Adrenal gland (tissue), 9 donors: ENCODE measurements at regions not wholly inside any gene's neighbourhood (a gene's known extent, or its start where the extent isn't known, plus 50 kb on each side); places are given as distances from the start of the nearest gene placed in this dataset.

ENCODE experiments used
- DNase-seq, 7 donors: peaks; one replicate each; pipeline ENCODE4 v3.0.0-alpha.2; 2019 to 2020
- H3K27ac ChIP-seq, 5 donors: fragments of 200-600 bp; sonication (generic) in 4 of 5; 1 replicate in 3 of 5; 2 replicates in 2 of 5; pipeline versions ENCODE4 v1.5.1 to v1.8.0; 2016 to 2020; ENCODE audit warnings: mild to moderate bottlenecking in 1 of 5
- H3K27me3 ChIP-seq: fragments of 200-600 bp; 2 replicates; pipeline ENCODE4 v1.8.0; 2021
- H3K36me3 ChIP-seq, 2 donors: fragments of 200-600 bp; replicated peaks in 1 of 2; 1 replicate in 1 of 2; 2 replicates in 1 of 2; pipeline versions ENCODE4 v1.5.1 to v1.8.0; 2018 to 2022
- H3K4me1 ChIP-seq, 2 donors: fragments of 200-600 bp; replicated peaks in 1 of 2; 1 replicate in 1 of 2; 2 replicates in 1 of 2; pipeline versions ENCODE4 v1.5.1 to v1.8.0; 2018 to 2021
- H3K4me3 ChIP-seq, 4 donors: fragments of 200-600 bp; sonication (generic) in 3 of 4; one replicate each; pipeline ENCODE4 v1.5.1; 2016 to 2018
- H3K9me3 ChIP-seq, 3 donors: fragments of 200-600 bp; sonication (generic) in 1 of 3; replicated peaks in 1 of 3; 1 replicate in 2 of 3; 2 replicates in 1 of 3; pipeline versions ENCODE4 v1.5.1 to v1.8.0; 2016 to 2021
- POLR2A ChIP-seq, 2 donors: fragments of 450-650 bp; IDR thresholded peaks; one replicate each; pipeline ENCODE4 v1.6.1; 2017; ENCODE audit warnings: antibody characterized with exemption in 2 of 2, mild to moderate bottlenecking in 2 of 2, moderate library complexity in 1 of 2
- WGBS, 4 donors: extraction: QIAGEN DNeasy Blood & Tissue Kit in 2 of 4; methylation state at CpG; one replicate each; pipeline versions ENCODE4 v1.1.5 to v1.1.7; 2013 to 2017; 5-methylcytosine and 5-hydroxymethylcytosine counted together
- intact Hi-C, 2 donors: fragments of 100-400 bp; cut with DNase I; formaldehyde crosslinking; loops; one replicate each; pipeline versions ENCODE4 v1.14.1 to v1.15.0; 2022 to 2023
- small RNA-seq, 2 donors: library from RNA; depleted of rRNA; stranded (forward); fragments of <200 nt; gene quantifications; one replicate each; pipeline ENCODE3, GENCODE V24; 2016
- TF ChIP-seq, protein P1 (sequence below), 6 experiments: fragments of 450-650 bp in 4 of 6; fragments of 200-600 bp in 2 of 6; sonication (generic) in 1 of 6; IDR thresholded peaks; 1 replicate in 5 of 6; 2 replicates in 1 of 6; pipeline versions ENCODE4 v1.5.1 to v1.8.0; 2016 to 2021; ENCODE audit warnings: antibody characterized with exemption in 6 of 6, mild to moderate bottlenecking in 2 of 6, moderate library complexity in 1 of 6
- donor health status: healthy with polysubstance abuse.
- donor health status: Bipolar disorder and iron deficiency.
- donor health status: DM: yes; HTN: yes; CAD: no.
- donor health status: DM: no; HTN: no; CAD: no.
- donor health status: DM: no; HTN: no; CAD: no.

- intact Hi-C loops, result no loop called here
- Histone ChIP-seq H3K4me1 (no peaks in the 10 kb centered on the region), H3K36me3 (no peaks in the 10 kb centered on the region), H3K9me3 (no peaks in the 10 kb centered on the region), H3K27me3 (no peaks in the 10 kb centered on the region), H3K27ac (no peak overlapping the region), H3K4me3 (no peak overlapping the region)
- TF ChIP-seq POLR2A (IDR thresholded peaks at IDR 0.05), result no peak
- TF ChIP-seq, protein P1, sequence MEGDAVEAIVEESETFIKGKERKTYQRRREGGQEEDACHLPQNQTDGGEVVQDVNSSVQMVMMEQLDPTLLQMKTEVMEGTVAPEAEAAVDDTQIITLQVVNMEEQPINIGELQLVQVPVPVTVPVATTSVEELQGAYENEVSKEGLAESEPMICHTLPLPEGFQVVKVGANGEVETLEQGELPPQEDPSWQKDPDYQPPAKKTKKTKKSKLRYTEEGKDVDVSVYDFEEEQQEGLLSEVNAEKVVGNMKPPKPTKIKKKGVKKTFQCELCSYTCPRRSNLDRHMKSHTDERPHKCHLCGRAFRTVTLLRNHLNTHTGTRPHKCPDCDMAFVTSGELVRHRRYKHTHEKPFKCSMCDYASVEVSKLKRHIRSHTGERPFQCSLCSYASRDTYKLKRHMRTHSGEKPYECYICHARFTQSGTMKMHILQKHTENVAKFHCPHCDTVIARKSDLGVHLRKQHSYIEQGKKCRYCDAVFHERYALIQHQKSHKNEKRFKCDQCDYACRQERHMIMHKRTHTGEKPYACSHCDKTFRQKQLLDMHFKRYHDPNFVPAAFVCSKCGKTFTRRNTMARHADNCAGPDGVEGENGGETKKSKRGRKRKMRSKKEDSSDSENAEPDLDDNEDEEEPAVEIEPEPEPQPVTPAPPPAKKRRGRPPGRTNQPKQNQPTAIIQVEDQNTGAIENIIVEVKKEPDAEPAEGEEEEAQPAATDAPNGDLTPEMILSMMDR (IDR thresholded peaks at IDR 0.05), result no peak
- DNase-seq, result no peak
- WGBS, 4 donors, result 33 to 42% (median 37%) methylated on average over 8 of the region's 8 CpGs
These were observed 49.6 kb upstream of the KIF2A start for GRCh38 chr5:62256161-62257019.

Small RNAs in the stretch of these regions (small RNA-seq; reads per million reads assigned to genes)
- 0 reads per million in 2 donors for gene RN7SKP157
- gene RNU6-913P, result 0 reads per million in 2 donors
